NCI-H82 treated with DMSO at 0.1 percent for 48 hours (cell line): ENCODE measurements at regions not wholly inside any gene's neighbourhood (a gene's known extent, or its start where the extent isn't known, plus 50 kb on each side); places are given as distances from the start of the nearest gene placed in this dataset.
"Not testable (repeated sequence)": the region's sequence is repeated elsewhere in the genome, so short reads cannot be mapped to it uniquely, and the experiment has no call there.

Experiments used
- DNase-seq: peaks from one replicate; lab custom pipeline; 2025; ENCODE audit not compliant: unreplicated experiment; lab: John Stamatoyannopoulos, UW

GRCh38 chr3:110576960-110577359, 494.7 kb upstream of the NECTIN3 start:
- no peak for DNase-seq

GRCh38 chr3:110577854-110578253, 493.8 kb upstream of the NECTIN3 start:
- no peak for DNase-seq

GRCh38 chr3:110579840-110580550, 491.6 kb upstream of the NECTIN3 start:
- no peak for DNase-seq

GRCh38 chr3:110583373-110583935, 488.2 kb upstream of the NECTIN3 start:
- no peak for DNase-seq

GRCh38 chr3:110588906-110589305, 482.7 kb upstream of the NECTIN3 start:
- no peak for DNase-seq

GRCh38 chr3:110589341-110589740, 482.3 kb upstream of the NECTIN3 start:
- no peak for DNase-seq

- DNase-seq: no peak
Measured at GRCh38 chr3:110593749-110594148, 477.9 kb upstream of the NECTIN3 start.

GRCh38 chr3:110598847-110599490, 472.6 kb upstream of the NECTIN3 start:
- no peak for DNase-seq

- DNase-seq: no peak
Measured at GRCh38 chr3:110608566-110608965, 463.1 kb upstream of the NECTIN3 start.

GRCh38 chr3:110612045-110612444, 459.6 kb upstream of the NECTIN3 start:
- DNase-seq: no peak

GRCh38 chr3:110614186-110614585, 457.4 kb upstream of the NECTIN3 start:
- DNase-seq: no peak

GRCh38 chr3:110615454-110615853, 456.2 kb upstream of the NECTIN3 start:
- no peak for DNase-seq

- no peak for DNase-seq
Measured at GRCh38 chr3:110618512-110619226, 452.9 kb upstream of the NECTIN3 start.

- DNase-seq: peak; percentile 32
Measured at GRCh38 chr3:110620118-110620517, 451.5 kb upstream of the NECTIN3 start.

GRCh38 chr3:110623571-110623970, 448.0 kb upstream of the NECTIN3 start:
- no peak for DNase-seq

- DNase-seq: no peak
Measured at GRCh38 chr3:110624576-110624975, 447.0 kb upstream of the NECTIN3 start.

- DNase-seq: no peak
Measured at GRCh38 chr3:110625201-110625747, 446.3 kb upstream of the NECTIN3 start.

- DNase-seq: not testable (repeated sequence)
Measured at GRCh38 chr3:110626652-110627111, 444.9 kb upstream of the NECTIN3 start.

GRCh38 chr3:110628650-110629301, 442.8 kb upstream of the NECTIN3 start:
- DNase-seq: no peak

- no peak for DNase-seq
Measured at GRCh38 chr3:110629917-110630316, 441.7 kb upstream of the NECTIN3 start.

GRCh38 chr3:110644203-110644602, 427.4 kb upstream of the NECTIN3 start:
- DNase-seq: no peak
